Mesenchymal stem cell (in vitro differentiated cells and primary cell): ENCODE measurements at regions not wholly inside any gene's neighbourhood (a gene's known extent, or its start where the extent isn't known, plus 50 kb on each side); places are given as distances from the start of the nearest gene placed in this dataset.

Source experiments
- DNase-seq: peaks from one replicate; pipeline ENCODE4 v3.0.0-alpha.2; 2013
- H2AFZ ChIP-seq: one replicate; pipeline ENCODE4 v1.6.1; 2013; ENCODE audit warnings: low read depth, mild to moderate bottlenecking, control low read depth, inconsistent platforms, low read length, moderate library complexity
- H2AK5ac ChIP-seq: 2 replicates; pipeline ENCODE4 v1.6.1; 2013; ENCODE audit warnings: low read length, moderate library complexity, mild to moderate bottlenecking, inconsistent platforms; ENCODE audit not compliant: severe bottlenecking
- H2BK120ac ChIP-seq: one replicate; pipeline ENCODE4 v1.6.1; 2013; ENCODE audit warnings: low read depth, mild to moderate bottlenecking, inconsistent platforms, low read length, moderate library complexity
- H2BK12ac ChIP-seq, 2 experiments: one replicate each; pipeline ENCODE4 v1.6.1; 2013; ENCODE audit warnings: inconsistent platforms in 2 of 2, low read length in 2 of 2, mild to moderate bottlenecking in 2 of 2, moderate library complexity in 2 of 2, control low read depth in 1 of 2
- H2BK15ac ChIP-seq: one replicate; pipeline ENCODE4 v1.6.1; 2013; ENCODE audit warnings: mild to moderate bottlenecking, low read depth, inconsistent platforms; ENCODE audit not compliant: poor library complexity, severe bottlenecking
- H2BK5ac ChIP-seq: 2 replicates; pipeline ENCODE4 v1.6.1; 2013; ENCODE audit warnings: low read depth, mild to moderate bottlenecking, low read length, control low read depth, inconsistent platforms; ENCODE audit not compliant: poor library complexity, severe bottlenecking
- H3K14ac ChIP-seq, 2 experiments: one replicate each; pipeline ENCODE4 v1.6.1; 2013; ENCODE audit warnings: inconsistent platforms in 2 of 2, low read length in 2 of 2, control low read depth in 1 of 2, mild to moderate bottlenecking in 1 of 2, moderate library complexity in 1 of 2
- H3K18ac ChIP-seq, 2 experiments: one replicate each; pipeline ENCODE4 v1.6.1; 2013; ENCODE audit warnings: inconsistent platforms in 2 of 2, low read length in 2 of 2, control low read depth in 1 of 2, low read depth in 1 of 2, mild to moderate bottlenecking in 1 of 2
- H3K23ac ChIP-seq, 2 experiments: one replicate each; pipeline ENCODE4 v1.6.1; 2013; ENCODE audit warnings: inconsistent platforms in 2 of 2, low read length in 2 of 2, mild to moderate bottlenecking in 2 of 2, moderate library complexity in 2 of 2, control low read depth in 1 of 2
- H3K27ac ChIP-seq: 2 replicates; pipeline ENCODE4 v1.5.1; 2013; ENCODE audit warnings: mild to moderate bottlenecking, moderate library complexity, low read length, control low read depth, inconsistent platforms; ENCODE audit not compliant: poor library complexity, severe bottlenecking
- H3K27me3 ChIP-seq, 2 experiments: 2 replicates each; pipeline versions ENCODE4 v1.6.1 to v1.7.0; 2013; ENCODE audit warnings: low read length in 2 of 2, mild to moderate bottlenecking in 2 of 2, moderate library complexity in 2 of 2, control low read depth in 1 of 2, inconsistent platforms in 1 of 2; ENCODE audit not compliant: control insufficient read depth in 1 of 2, insufficient read depth in 1 of 2
- H3K36me3 ChIP-seq, 2 experiments: 2 replicates each; pipeline versions ENCODE4 v1.6.1 to v1.7.0; 2013; ENCODE audit warnings: low read length in 2 of 2, control low read depth in 1 of 2, inconsistent platforms in 1 of 2, low read depth in 1 of 2, mild to moderate bottlenecking in 1 of 2; ENCODE audit not compliant: insufficient read depth in 2 of 2, control insufficient read depth in 1 of 2
- H3K4ac ChIP-seq, 2 experiments: one replicate each; pipeline ENCODE4 v1.6.1; 2013; ENCODE audit warnings: inconsistent platforms in 2 of 2, low read length in 2 of 2, mild to moderate bottlenecking in 2 of 2, moderate library complexity in 2 of 2, control low read depth in 1 of 2, low read depth in 1 of 2
- H3K4me1 ChIP-seq: 2 replicates; pipeline ENCODE4 v1.6.1; 2013; ENCODE audit warnings: low read depth, low read length, control low read depth; ENCODE audit not compliant: control insufficient read depth, insufficient read depth
- H3K4me2 ChIP-seq: 2 replicates; pipeline ENCODE4 v1.6.1; 2013; ENCODE audit warnings: low read length, mild to moderate bottlenecking, inconsistent platforms; ENCODE audit not compliant: poor library complexity, severe bottlenecking
- H3K4me3 ChIP-seq, 2 experiments: 2 replicates each; pipeline versions ENCODE4 v1.5.1 to v1.7.0; 2013; ENCODE audit warnings: low read length in 2 of 2, mild to moderate bottlenecking in 2 of 2, control low read depth in 1 of 2, low read depth in 1 of 2; ENCODE audit not compliant: insufficient read depth in 1 of 2
- H3K79me1 ChIP-seq: replicated peaks from 2 replicates; pipeline ENCODE4 v1.6.1; 2013; ENCODE audit warnings: mild to moderate bottlenecking, control low read depth, low read length, inconsistent platforms; ENCODE audit not compliant: poor library complexity, severe bottlenecking
- H3K9ac ChIP-seq: 2 replicates; pipeline ENCODE4 v1.7.0; 2013; ENCODE audit warnings: mild to moderate bottlenecking, low read length, moderate library complexity
- H3K9me3 ChIP-seq: 2 replicates; pipeline ENCODE4 v1.7.0; 2013; ENCODE audit warnings: mild to moderate bottlenecking, low read length; ENCODE audit not compliant: control insufficient read depth
- H4K8ac ChIP-seq: one replicate; pipeline ENCODE4 v1.6.1; 2013; ENCODE audit warnings: inconsistent platforms, mild to moderate bottlenecking, low read length, moderate library complexity
- H4K91ac ChIP-seq: one replicate; pipeline ENCODE4 v1.6.1; 2013; ENCODE audit warnings: mild to moderate bottlenecking, low read length, inconsistent platforms
- WGBS: methylation state at CpG from one replicate; pipeline ENCODE4 v1.1.7; 2013; ENCODE audit warnings: mixed read lengths; 5-methylcytosine and 5-hydroxymethylcytosine counted together

DNA sequence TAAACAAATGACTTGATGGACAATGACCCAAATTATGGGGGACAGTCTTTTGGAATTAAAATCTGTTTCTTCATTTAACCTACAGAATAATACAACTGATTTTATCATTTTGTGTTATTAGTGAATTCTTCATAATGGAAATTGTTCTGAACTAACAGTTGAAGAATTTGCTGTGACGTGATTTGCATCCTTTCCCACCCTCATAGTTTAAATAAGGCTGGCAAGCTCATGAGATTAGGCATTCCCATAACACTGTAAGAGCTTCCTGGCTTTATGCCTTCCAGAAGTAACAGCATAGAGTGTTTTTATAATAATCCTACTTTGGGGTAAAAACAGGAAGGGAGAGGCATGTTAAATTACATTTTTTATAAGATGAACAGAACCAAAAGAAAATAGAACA, 95.7 kb downstream of the ATP6V1G3 start:
- Histone ChIP-seq H2BK12ac (no peak overlapping the region), H2AFZ (no peak overlapping the region), H3K14ac (no peak overlapping the region), H3K4me1 (no peaks in the 10 kb centered on the region), H2BK5ac (no peak overlapping the region), H3K27me3 (no peaks in the 10 kb centered on the region), H3K27ac (no peak overlapping the region), H3K79me1 (no peaks in the 10 kb centered on the region), H2BK120ac (no peak overlapping the region), H3K36me3 (no peaks in the 10 kb centered on the region), H3K9me3 (no peaks in the 10 kb centered on the region), H2AK5ac (no peak overlapping the region), H4K91ac (no peak overlapping the region), H3K9ac (no peak overlapping the region), H3K23ac (no peak overlapping the region), H3K4me2 (no peak overlapping the region), H3K4ac (no peak overlapping the region), H2BK15ac (no peak overlapping the region), H3K4me3 (no peak overlapping the region), H4K8ac (no peak overlapping the region), H3K18ac (no peak overlapping the region)
- 100% methylated on average over 1 of the region's 1 CpG for WGBS
- DNase-seq = peak; percentile 9

- H3K27me3 ChIP-seq = no peaks in the 10 kb centered on the region
- H3K36me3 ChIP-seq = no peaks in the 10 kb centered on the region
- H2AK5ac ChIP-seq = no peak overlapping the region
- peak; percentile 59 for DNase-seq
- H3K4me3 ChIP-seq = no peak overlapping the region
- H3K9ac ChIP-seq = no peak overlapping the region
- no peak overlapping the region for H2BK15ac ChIP-seq
- no peak overlapping the region for H3K4me2 ChIP-seq
- no peaks in the 10 kb centered on the region for H3K4me1 ChIP-seq
- no peak overlapping the region for H3K18ac ChIP-seq
- H2AFZ ChIP-seq = no peak overlapping the region
- H2BK12ac ChIP-seq = no peak overlapping the region
- H3K14ac ChIP-seq = no peak overlapping the region
- WGBS = 71% methylated on average over 4 of the region's 5 CpGs
- no peaks in the 10 kb centered on the region for H3K9me3 ChIP-seq
- no peaks in the 10 kb centered on the region for H3K79me1 ChIP-seq
- no peak overlapping the region for H2BK120ac ChIP-seq
- H2BK5ac ChIP-seq = no peak overlapping the region
- H4K91ac ChIP-seq = no peak overlapping the region
- H3K27ac ChIP-seq = peak overlapping the region; percentile 64
- no peak overlapping the region for H4K8ac ChIP-seq
- no peak overlapping the region for H3K23ac ChIP-seq
- no peak overlapping the region for H3K4ac ChIP-seq
Observed at GRCh38 chr1:198443365-198444233, 96.9 kb downstream of the ATP6V1G3 start.

- Histone ChIP-seq H4K8ac (no peak overlapping the region), H3K27ac (no peak overlapping the region), H3K36me3 (no peaks in the 10 kb centered on the region), H3K79me1 (no peaks in the 10 kb centered on the region), H2AFZ (no peak overlapping the region), H3K23ac (no peak overlapping the region), H3K9me3 (no peaks in the 10 kb centered on the region), H3K4me3 (no peak overlapping the region), H3K9ac (no peak overlapping the region), H2BK15ac (no peak overlapping the region), H3K4me2 (no peak overlapping the region), H4K91ac (no peak overlapping the region), H3K4me1 (no peaks in the 10 kb centered on the region), H3K4ac (no peak overlapping the region), H2BK12ac (no peak overlapping the region), H3K27me3 (no peaks in the 10 kb centered on the region), H3K18ac (no peak overlapping the region), H2AK5ac (no peak overlapping the region), H3K14ac (no peak overlapping the region), H2BK120ac (no peak overlapping the region), H2BK5ac (no peak overlapping the region)
- no peak for DNase-seq
- WGBS = 94% methylated on average over 6 of the region's 6 CpGs
Observed at GRCh38 chr1:198440842-198441241, 99.6 kb downstream of the ATP6V1G3 start.

DNA sequence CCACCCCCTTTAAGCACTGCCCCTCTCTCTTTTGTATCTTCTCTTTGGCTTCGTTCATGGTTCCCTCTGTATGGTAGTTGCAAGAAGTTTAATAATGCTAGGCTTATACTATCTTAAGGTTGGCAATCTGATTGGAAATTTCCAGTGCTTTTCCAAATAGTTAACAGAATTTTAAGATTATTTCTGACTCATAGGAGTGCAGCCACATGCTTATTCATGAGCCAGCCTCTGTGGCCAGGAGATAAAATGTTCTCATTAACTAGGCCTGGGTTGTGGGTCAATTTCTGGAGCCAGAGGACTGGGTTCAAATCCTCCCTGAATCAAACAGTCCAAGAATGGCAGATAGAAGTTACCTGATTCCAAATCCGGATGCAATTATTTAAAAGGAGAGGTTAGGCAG, 103.1 kb downstream of the ATP6V1G3 start:
- Histone ChIP-seq H3K4ac (no peak overlapping the region), H3K27me3 (no peaks in the 10 kb centered on the region), H2BK15ac (no peak overlapping the region), H2BK5ac (no peak overlapping the region), H2AFZ (no peak overlapping the region), H3K18ac (no peak overlapping the region), H2AK5ac (no peak overlapping the region), H3K9me3 (no peaks in the 10 kb centered on the region), H4K8ac (no peak overlapping the region), H3K4me1 (no peaks in the 10 kb centered on the region), H3K79me1 (no peaks in the 10 kb centered on the region), H3K9ac (no peak overlapping the region), H3K4me2 (no peak overlapping the region), H3K4me3 (no peak overlapping the region), H3K27ac (no peak overlapping the region), H3K14ac (no peak overlapping the region), H4K91ac (no peak overlapping the region), H2BK12ac (no peak overlapping the region), H3K36me3 (no peaks in the 10 kb centered on the region), H2BK120ac (no peak overlapping the region), H3K23ac (no peak overlapping the region)
- no CpG with 5 or more reads among the region's 2 CpGs for WGBS
- DNase-seq = no peak
